Stimulated activated CD4-positive, alpha-beta T cell treated with anti-CD3 and anti-CD28 coated beads, Interleukin-2, amount 100 ng/mL, for 48 hours (primary cell): ENCODE measurements at regions not wholly inside any gene's neighbourhood (a gene's known extent, or its start where the extent isn't known, plus 50 kb on each side); places are given as distances from the start of the nearest gene placed in this dataset.
"Not testable (repeated sequence)": the region's sequence is repeated elsewhere in the genome, so short reads cannot be mapped to it uniquely, and the experiment has no call there.

Experiments
- DNase-seq, 2 donors: peaks; one replicate each; pipeline ENCODE4 v3.0.0-alpha.2; 2020

- no peak for DNase-seq
These were observed 131.9 kb upstream of the SPATS2L start for GRCh38 chr2:200174433-200175216.

GRCh38 chr2:200177971-200178911, 128.3 kb upstream of the SPATS2L start:
- DNase-seq, result no peak

GRCh38 chr2:200179151-200179550, 127.3 kb upstream of the SPATS2L start:
- no peak for DNase-seq

- no peak for DNase-seq
These were observed 125.5 kb upstream of the SPATS2L start for GRCh38 chr2:200180943-200181342.

GRCh38 chr2:200181755-200182154, 124.7 kb upstream of the SPATS2L start:
- DNase-seq, result no peak

- no peak for DNase-seq
These were observed 121.5 kb upstream of the SPATS2L start for GRCh38 chr2:200184748-200185627.

GRCh38 chr2:200185628-200186000, 120.9 kb upstream of the SPATS2L start:
- DNase-seq, result no peak

GRCh38 chr2:200186002-200186401, 120.5 kb upstream of the SPATS2L start:
- no peak for DNase-seq

- no peak for DNase-seq
These were observed 117.6 kb upstream of the SPATS2L start for GRCh38 chr2:200188876-200189275.

- DNase-seq, result no peak
These were observed 116.5 kb upstream of the SPATS2L start for GRCh38 chr2:200189964-200190363.

- DNase-seq, result no peak
These were observed 113.2 kb upstream of the SPATS2L start for GRCh38 chr2:200193331-200193730.

- DNase-seq, result no peak
These were observed 112.7 kb upstream of the SPATS2L start for GRCh38 chr2:200193791-200194190.

- DNase-seq, result no peak
These were observed 111.7 kb upstream of the SPATS2L start for GRCh38 chr2:200194746-200195145.

- no peak for DNase-seq
These were observed 107.5 kb upstream of the SPATS2L start for GRCh38 chr2:200199005-200199404.

GRCh38 chr2:200199576-200200263, 106.8 kb upstream of the SPATS2L start:
- DNase-seq, result peak in 1 of 2 donors; percentile 3

- DNase-seq, result not testable (repeated sequence)
These were observed 104.7 kb upstream of the SPATS2L start for GRCh38 chr2:200201839-200202238.

- no peak for DNase-seq
These were observed 103.1 kb upstream of the SPATS2L start for GRCh38 chr2:200203381-200203827.

- DNase-seq, result no peak
These were observed 98.5 kb upstream of the SPATS2L start for GRCh38 chr2:200208041-200208440.

GRCh38 chr2:200209030-200209429, 97.5 kb upstream of the SPATS2L start:
- no peak for DNase-seq

- DNase-seq, result no peak
These were observed 94.8 kb upstream of the SPATS2L start for GRCh38 chr2:200211643-200212042.

- no peak for DNase-seq
These were observed 93.5 kb upstream of the SPATS2L start for GRCh38 chr2:200212862-200213425.

GRCh38 chr2:200216310-200216709, 90.2 kb upstream of the SPATS2L start:
- DNase-seq, result no peak
